BLaER1 treated with 17β-estradiol and CSF1 and Interleukin-3, amounts not matched to agents 10 nM and 100 nM (cell line): ENCODE measurements at regions not wholly inside any gene's neighbourhood (a gene's known extent, or its start where the extent isn't known, plus 50 kb on each side); places are given as distances from the start of the nearest gene placed in this dataset.

Source experiments
- H3K27ac ChIP-seq, 11 experiments: shearing (Covaris generic); formaldehyde crosslinking; 2 replicates each; pipeline ENCODE4 v1.8.1; 2022
- H3K27me3 ChIP-seq, 11 experiments: shearing (Covaris generic); formaldehyde crosslinking; 2 replicates each; pipeline ENCODE4 v1.8.1; 2022
- H3K36me3 ChIP-seq, 11 experiments: shearing (Covaris generic); formaldehyde crosslinking; 2 replicates each; pipeline ENCODE4 v1.8.1; 2022
- H3K4me1 ChIP-seq, 10 experiments: shearing (Covaris generic); formaldehyde crosslinking; 2 replicates each; pipeline ENCODE4 v1.8.1; 2022
- H3K4me2 ChIP-seq, 11 experiments: shearing (Covaris generic); formaldehyde crosslinking; 2 replicates each; pipeline ENCODE4 v1.8.1; 2022
- H3K4me3 ChIP-seq, 10 experiments: shearing (Covaris generic); formaldehyde crosslinking; 2 replicates each; pipeline ENCODE4 v1.8.1; 2022
- H3K9ac ChIP-seq, 11 experiments: shearing (Covaris generic); formaldehyde crosslinking; 2 replicates each; pipeline ENCODE4 v1.8.1; 2022
- H3K9me3 ChIP-seq, 11 experiments: shearing (Covaris generic); formaldehyde crosslinking; replicated peaks in 1 of 11; 2 replicates each; pipeline ENCODE4 v1.8.1; 2022
- H4K20me1 ChIP-seq, 11 experiments: shearing (Covaris generic); formaldehyde crosslinking; 2 replicates each; pipeline ENCODE4 v1.8.1; 2022
- Cebpa-rat ChIP-seq, 11 experiments: shearing (Covaris generic); IDR thresholded peaks; 2 replicates each; pipeline ENCODE4 v1.8.1; 2022

DNA sequence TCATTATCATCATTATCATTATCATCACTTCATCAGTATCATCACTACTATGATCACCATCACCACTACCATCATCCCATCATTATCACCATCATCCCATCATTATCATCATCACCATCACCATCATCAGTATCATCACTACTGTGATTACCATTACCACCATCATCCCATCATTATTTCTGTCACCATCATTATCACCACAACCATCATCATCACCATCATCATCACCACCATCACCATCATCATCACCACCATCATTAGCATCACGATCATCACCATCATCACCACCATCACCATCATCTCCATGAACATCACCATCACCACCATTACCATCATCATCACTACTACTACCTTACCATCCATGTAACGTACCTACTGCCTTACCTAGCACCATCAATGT lies 368.8 kb downstream of the SEC14L1 start:
- H3K9ac ChIP-seq: no peak overlapping the region
- no peak overlapping the region for H3K4me3 ChIP-seq
- H3K27me3 ChIP-seq: no peaks in the 10 kb centered on the region
- H3K9me3 ChIP-seq: peaks cover 38 to 47% (median 43%) of the 10 kb centered on the region in 11 experiments
- H4K20me1 ChIP-seq: no peaks in the 10 kb centered on the region; a peak in 1 of 22 replicates
- no peak for TF ChIP-seq Cebpa-rat (IDR thresholded peaks at IDR 0.05)
- no peaks in the 10 kb centered on the region; a peak in 2 of 22 replicates for H3K36me3 ChIP-seq
- no peaks in the 10 kb centered on the region for H3K4me1 ChIP-seq
- H3K27ac ChIP-seq: no peak overlapping the region
- H3K4me2 ChIP-seq: no peak overlapping the region

DNA sequence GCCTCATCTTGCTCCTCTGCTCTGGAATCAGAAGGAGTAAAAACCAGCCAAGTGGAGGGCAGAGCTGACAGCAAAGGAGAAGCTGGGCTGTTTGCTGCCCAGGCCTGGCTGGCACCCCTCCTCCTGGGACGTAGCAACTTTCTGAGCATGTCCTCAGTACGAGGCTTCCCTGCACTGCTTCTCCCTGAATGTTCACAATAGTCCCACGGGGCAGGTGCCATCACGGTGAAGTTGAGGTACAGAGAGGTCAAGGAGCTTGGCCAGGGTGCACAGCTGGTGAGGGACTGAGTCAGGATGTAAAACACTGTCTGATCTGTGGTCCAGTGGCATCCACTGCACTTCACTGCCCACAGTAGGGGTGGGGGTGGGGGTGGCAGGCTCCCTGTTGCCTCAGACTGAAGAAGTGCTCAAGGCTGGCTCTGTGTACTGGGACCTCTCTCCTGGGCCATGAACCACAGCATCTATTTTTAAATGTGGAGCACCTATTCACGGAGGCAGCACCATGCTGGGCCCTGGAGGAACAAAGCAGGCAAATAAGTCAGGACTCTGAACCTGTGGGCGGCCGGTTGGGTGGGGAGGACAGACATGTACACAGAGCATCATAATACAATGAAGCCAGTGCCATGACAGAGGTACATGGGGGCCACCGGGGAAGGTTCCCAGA lies 369.5 kb downstream of the SEC14L1 start:
- H3K27me3 ChIP-seq: no peaks in the 10 kb centered on the region
- no peak overlapping the region for H3K4me2 ChIP-seq
- H3K9ac ChIP-seq: no peak overlapping the region
- H3K4me1 ChIP-seq: no peaks in the 10 kb centered on the region
- no peak overlapping the region for H3K27ac ChIP-seq
- peaks cover 38 to 52% (median 46%) of the 10 kb centered on the region in 11 experiments for H3K9me3 ChIP-seq
- H3K36me3 ChIP-seq: no peaks in the 10 kb centered on the region; a peak in 2 of 22 replicates
- no peaks in the 10 kb centered on the region for H4K20me1 ChIP-seq
- no peak for TF ChIP-seq Cebpa-rat (IDR thresholded peaks at IDR 0.05)
- no peak overlapping the region for H3K4me3 ChIP-seq

DNA sequence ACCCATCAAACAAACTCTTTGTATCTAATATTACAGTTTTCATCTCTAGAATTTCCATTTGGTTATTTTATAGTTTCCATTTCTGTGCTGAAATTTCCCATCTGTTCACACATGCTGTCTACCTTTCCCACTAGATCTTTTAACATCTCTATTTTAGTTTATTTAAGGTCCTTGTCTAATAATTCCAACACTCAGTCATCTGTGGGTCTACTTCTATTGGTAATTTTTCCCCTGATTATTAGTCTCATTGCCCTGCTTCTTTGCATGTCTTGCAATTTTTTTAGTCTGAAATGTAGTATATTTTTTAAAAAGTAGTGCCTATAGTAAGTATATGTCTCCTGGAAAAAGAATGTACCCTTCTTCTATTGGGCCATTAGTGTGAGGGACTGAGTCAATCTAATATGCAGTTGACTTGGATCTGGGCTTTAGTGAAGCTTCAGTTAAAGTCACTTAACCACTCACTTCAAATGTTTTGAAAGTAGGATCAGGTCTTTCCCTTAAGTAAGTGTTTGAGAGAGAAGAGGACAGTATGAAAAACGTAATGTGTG lies 370.8 kb downstream of the SEC14L1 start:
- Histone ChIP-seq H3K4me1 (no peaks in the 10 kb centered on the region), H3K9me3 (peaks cover 38 to 52% (median 46%) of the 10 kb centered on the region in 11 experiments), H3K4me3 (no peak overlapping the region), H4K20me1 (no peaks in the 10 kb centered on the region), H3K27me3 (no peaks in the 10 kb centered on the region), H3K4me2 (no peak overlapping the region), H3K27ac (no peak overlapping the region), H3K36me3 (no peaks in the 10 kb centered on the region; a peak in 2 of 22 replicates), H3K9ac (no peak overlapping the region)
- TF ChIP-seq Cebpa-rat (IDR thresholded peaks at IDR 0.05): no peak

DNA sequence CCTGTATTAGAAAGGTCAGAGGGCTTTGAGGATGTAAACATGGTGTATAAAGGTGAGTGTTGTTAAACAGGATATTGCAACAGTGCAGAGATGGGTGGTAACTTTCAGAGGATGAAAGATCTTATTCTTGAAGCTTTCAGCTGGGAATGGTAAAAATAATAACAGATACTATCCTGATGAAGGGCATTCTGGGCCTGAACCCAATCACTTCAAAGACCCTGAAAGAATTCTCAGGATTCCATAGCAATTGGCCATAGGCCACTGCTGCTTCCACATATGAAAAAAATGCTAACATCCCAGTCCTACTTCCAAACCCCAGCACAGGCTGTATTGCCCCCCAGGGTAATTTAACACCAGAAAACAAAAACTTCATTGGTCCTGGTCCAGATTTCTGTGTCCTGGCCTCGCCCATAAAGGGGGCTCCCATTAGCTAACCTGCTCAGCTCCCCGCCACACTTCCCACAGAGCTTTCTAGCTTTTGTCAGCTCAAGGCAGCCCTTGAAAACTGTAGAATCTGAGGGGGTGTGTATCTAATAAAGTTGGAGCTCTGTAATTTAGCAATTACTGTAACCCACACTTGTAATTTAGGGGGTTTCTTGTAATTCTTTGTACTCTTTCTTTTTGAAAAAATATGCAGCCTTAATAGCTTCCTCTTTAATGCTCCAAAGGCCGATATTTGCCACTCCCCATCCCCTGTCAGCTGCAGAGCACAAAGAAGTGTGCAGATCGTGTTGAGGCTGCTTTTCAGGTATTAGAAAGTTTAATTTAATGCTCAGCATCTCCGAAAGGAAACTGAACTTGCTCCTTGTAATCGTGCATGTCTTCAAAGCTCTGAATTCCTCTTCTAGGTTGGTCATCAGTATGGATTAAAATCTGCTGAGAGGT lies 371.5 kb downstream of the SEC14L1 start:
- no peaks in the 10 kb centered on the region for H3K27me3 ChIP-seq
- no peak overlapping the region for H3K27ac ChIP-seq
- H3K4me3 ChIP-seq: no peak overlapping the region
- H3K4me2 ChIP-seq: no peak overlapping the region
- no peak for TF ChIP-seq Cebpa-rat (IDR thresholded peaks at IDR 0.05)
- H3K9ac ChIP-seq: no peak overlapping the region
- no peaks in the 10 kb centered on the region for H3K4me1 ChIP-seq
- peaks cover 38 to 52% (median 46%) of the 10 kb centered on the region in 11 experiments for H3K9me3 ChIP-seq
- no peaks in the 10 kb centered on the region; a peak in 2 of 22 replicates for H3K36me3 ChIP-seq
- no peaks in the 10 kb centered on the region for H4K20me1 ChIP-seq

DNA sequence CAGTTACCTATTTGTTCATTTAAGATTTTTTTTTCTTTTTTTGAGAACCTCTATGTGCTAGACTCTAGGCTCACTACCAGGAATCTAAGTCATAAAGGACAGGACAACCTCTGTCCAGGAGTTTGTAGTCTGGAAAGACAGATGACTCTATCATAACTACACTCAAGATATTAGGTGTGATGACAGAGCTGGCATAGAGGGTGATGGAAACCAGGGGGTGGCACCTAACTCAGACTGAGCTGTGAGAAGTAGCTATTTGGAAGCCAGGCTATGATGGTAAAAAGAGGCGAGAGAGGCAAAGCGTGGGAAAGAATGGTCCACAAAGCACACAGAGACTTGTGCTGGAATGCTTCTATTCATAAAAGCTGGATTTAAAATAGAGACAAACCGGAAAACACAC lies 372.3 kb downstream of the SEC14L1 start:
- H3K9me3 ChIP-seq: peaks cover 38 to 52% (median 46%) of the 10 kb centered on the region in 11 experiments
- no peaks in the 10 kb centered on the region for H3K27me3 ChIP-seq
- H3K4me3 ChIP-seq: no peak overlapping the region
- no peaks in the 10 kb centered on the region for H3K4me1 ChIP-seq
- H3K4me2 ChIP-seq: no peak overlapping the region
- no peaks in the 10 kb centered on the region; a peak in 2 of 22 replicates for H3K36me3 ChIP-seq
- no peaks in the 10 kb centered on the region for H4K20me1 ChIP-seq
- H3K27ac ChIP-seq: no peak overlapping the region
- H3K9ac ChIP-seq: no peak overlapping the region
- TF ChIP-seq Cebpa-rat (IDR thresholded peaks at IDR 0.05): no peak

GRCh38 chr17:77515227-77515626 lies 374.5 kb downstream of the SEC14L1 start:
- Histone ChIP-seq H3K36me3 (no peaks in the 10 kb centered on the region; a peak in 1 of 22 replicates), H3K9me3 (peaks cover 37 to 48% (median 41%) of the 10 kb centered on the region in 11 experiments), H3K27me3 (no peaks in the 10 kb centered on the region), H3K9ac (no peak overlapping the region), H3K4me2 (no peak overlapping the region), H3K4me1 (no peaks in the 10 kb centered on the region), H3K27ac (no peak overlapping the region), H3K4me3 (no peak overlapping the region), H4K20me1 (no peaks in the 10 kb centered on the region)
- TF ChIP-seq Cebpa-rat (IDR thresholded peaks at IDR 0.05): no peak

DNA sequence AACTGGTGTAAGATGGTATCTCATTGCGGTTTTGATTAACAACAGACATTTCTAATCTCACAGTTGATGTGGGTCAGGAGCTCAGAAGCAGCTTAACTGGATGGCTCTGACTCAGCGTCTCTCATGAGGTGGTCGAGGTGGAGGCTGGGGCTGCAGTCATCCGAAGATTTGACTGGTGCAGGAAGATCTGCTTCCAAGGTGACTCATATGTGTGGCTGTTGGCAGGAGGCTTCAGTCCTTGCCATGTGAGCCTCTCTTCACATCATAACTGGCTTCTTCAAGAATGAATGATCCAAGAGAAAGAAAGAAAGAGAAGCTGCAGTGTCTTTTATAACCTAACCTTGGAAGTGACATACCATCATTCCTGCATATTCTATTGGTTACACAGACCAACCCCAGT lies 376.1 kb downstream of the SEC14L1 start:
- no peaks in the 10 kb centered on the region for H4K20me1 ChIP-seq
- H3K4me2 ChIP-seq: no peak overlapping the region
- TF ChIP-seq Cebpa-rat (IDR thresholded peaks at IDR 0.05): no peak
- no peaks in the 10 kb centered on the region for H3K27me3 ChIP-seq
- H3K27ac ChIP-seq: no peak overlapping the region
- H3K4me1 ChIP-seq: no peaks in the 10 kb centered on the region
- H3K9ac ChIP-seq: no peak overlapping the region
- H3K4me3 ChIP-seq: no peak overlapping the region
- peaks cover 21 to 31% (median 24%) of the 10 kb centered on the region in 11 experiments for H3K9me3 ChIP-seq
- H3K36me3 ChIP-seq: no peaks in the 10 kb centered on the region; a peak in 1 of 22 replicates

- Histone ChIP-seq H3K27me3 (no peaks in the 10 kb centered on the region), H3K4me1 (no peaks in the 10 kb centered on the region), H4K20me1 (no peaks in the 10 kb centered on the region)
Observed at GRCh38 chr17:77521076-77521475, 380.3 kb downstream of the SEC14L1 start.

DNA sequence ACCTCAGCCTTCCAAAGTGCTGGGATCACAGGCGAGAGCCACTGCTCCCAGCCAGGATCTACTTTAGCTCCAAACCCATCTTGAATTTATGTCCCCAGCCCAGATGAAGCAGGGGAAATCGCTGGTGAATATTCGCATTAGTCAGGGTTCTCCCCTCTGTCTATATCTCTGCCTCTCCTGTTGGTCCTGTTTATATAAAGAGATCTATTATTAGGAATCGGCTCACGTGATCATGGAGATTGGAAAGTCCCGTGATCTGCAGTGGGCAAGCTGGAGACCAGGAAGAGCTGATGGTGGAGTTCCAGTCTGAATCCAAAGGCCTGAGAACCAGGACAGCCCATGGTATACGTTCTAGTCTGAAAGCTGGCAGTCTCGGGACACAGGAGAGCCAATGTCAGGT lies 382.8 kb downstream of the SEC14L1 start:
- no peaks in the 10 kb centered on the region for H3K36me3 ChIP-seq
- H3K4me2 ChIP-seq: no peak overlapping the region
- H3K9me3 ChIP-seq: peaks cover 0 to 8% (median 0%) of the 10 kb centered on the region in 11 experiments; a peak in 5 of 22 replicates
- no peak for TF ChIP-seq Cebpa-rat (IDR thresholded peaks at IDR 0.05)
- H3K27me3 ChIP-seq: peaks cover 0 to 20% (median 0%) of the 10 kb centered on the region in 11 experiments; a peak in 7 of 22 replicates
- no peaks in the 10 kb centered on the region for H4K20me1 ChIP-seq
- H3K4me3 ChIP-seq: no peak overlapping the region
- H3K27ac ChIP-seq: no peak overlapping the region
- peaks cover 5 to 20% (median 16%) of the 10 kb centered on the region in 10 experiments for H3K4me1 ChIP-seq
- H3K9ac ChIP-seq: no peak overlapping the region

More at GRCh38 chr17:77521076-77521475, 380.3 kb downstream of the SEC14L1 start:
- Histone ChIP-seq H3K4me2 (no peak overlapping the region), H3K4me3 (no peak overlapping the region), H3K9ac (no peak overlapping the region), H3K27ac (no peak overlapping the region), H3K9me3 (peaks cover 0 to 5% (median 0%) of the 10 kb centered on the region in 11 experiments; a peak in 3 of 22 replicates), H3K36me3 (no peaks in the 10 kb centered on the region)
- no peak for TF ChIP-seq Cebpa-rat (IDR thresholded peaks at IDR 0.05)
